SU-DHL-6 (cell line): ENCODE measurements at regions not wholly inside any gene's neighbourhood (a gene's known extent, or its start where the extent isn't known, plus 50 kb on each side); places are given as distances from the start of the nearest gene placed in this dataset.

Source experiments
- EZH2phosphoT487 ChIP-seq: fragments of 200-600 bp; sonication (generic), shearing (Covaris generic); conservative IDR thresholded peaks from 2 replicates; pipeline ENCODE4 v1.6.1; 2018; ENCODE audit warnings: mild to moderate bottlenecking, antibody characterized with exemption, low read length, moderate library complexity, mixed read lengths
- TF ChIP-seq, protein P1 (sequence below): fragments of 200-600 bp; sonication (generic); IDR thresholded peaks from one replicate; pipeline ENCODE4 v1.5.1; 2017; ENCODE audit warnings: antibody characterized with exemption, mild to moderate bottlenecking, low read length, moderate library complexity; ENCODE audit not compliant: insufficient read depth, poor library complexity, severe bottlenecking

DNA sequence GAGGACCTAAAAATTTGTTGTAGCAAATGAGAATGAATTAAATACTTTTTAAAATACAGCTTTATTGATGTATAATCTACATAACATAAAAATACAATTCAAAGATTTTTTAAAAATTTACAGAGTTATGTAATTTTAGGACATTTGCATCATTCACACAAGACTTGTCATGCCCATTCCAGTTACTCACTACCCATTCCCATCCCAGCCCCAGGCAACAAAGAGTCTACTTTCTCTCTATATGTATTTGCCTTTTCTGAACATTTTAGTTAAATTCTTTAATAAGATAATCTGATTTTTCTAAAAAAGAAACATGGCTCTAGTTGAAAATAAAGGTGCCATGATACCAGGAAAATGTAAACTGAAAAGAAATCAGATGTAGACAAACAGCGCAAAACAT, 354.2 kb downstream of the PMP22 start:
- TF ChIP-seq, protein P1, sequence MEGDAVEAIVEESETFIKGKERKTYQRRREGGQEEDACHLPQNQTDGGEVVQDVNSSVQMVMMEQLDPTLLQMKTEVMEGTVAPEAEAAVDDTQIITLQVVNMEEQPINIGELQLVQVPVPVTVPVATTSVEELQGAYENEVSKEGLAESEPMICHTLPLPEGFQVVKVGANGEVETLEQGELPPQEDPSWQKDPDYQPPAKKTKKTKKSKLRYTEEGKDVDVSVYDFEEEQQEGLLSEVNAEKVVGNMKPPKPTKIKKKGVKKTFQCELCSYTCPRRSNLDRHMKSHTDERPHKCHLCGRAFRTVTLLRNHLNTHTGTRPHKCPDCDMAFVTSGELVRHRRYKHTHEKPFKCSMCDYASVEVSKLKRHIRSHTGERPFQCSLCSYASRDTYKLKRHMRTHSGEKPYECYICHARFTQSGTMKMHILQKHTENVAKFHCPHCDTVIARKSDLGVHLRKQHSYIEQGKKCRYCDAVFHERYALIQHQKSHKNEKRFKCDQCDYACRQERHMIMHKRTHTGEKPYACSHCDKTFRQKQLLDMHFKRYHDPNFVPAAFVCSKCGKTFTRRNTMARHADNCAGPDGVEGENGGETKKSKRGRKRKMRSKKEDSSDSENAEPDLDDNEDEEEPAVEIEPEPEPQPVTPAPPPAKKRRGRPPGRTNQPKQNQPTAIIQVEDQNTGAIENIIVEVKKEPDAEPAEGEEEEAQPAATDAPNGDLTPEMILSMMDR = no peak
- no peak for TF ChIP-seq EZH2phosphoT487
